GM23248 (cell line): ENCODE measurements at regions not wholly inside any gene's neighbourhood (a gene's known extent, or its start where the extent isn't known, plus 50 kb on each side); places are given as distances from the start of the nearest gene placed in this dataset.

Source experiments
- EZH2 ChIP-seq: fragments of 200-600 bp; sonication (generic); IDR thresholded peaks from 2 replicates; pipeline ENCODE4 v1.6.1; 2018; ENCODE audit warnings: antibody characterized with exemption, mild to moderate bottlenecking; ENCODE audit not compliant: insufficient read depth, poor library complexity, severe bottlenecking
- EZH2phosphoT487 ChIP-seq: fragments of 200-600 bp; sonication (generic); IDR thresholded peaks from 2 replicates; pipeline ENCODE4 v1.6.1; 2018; ENCODE audit warnings: antibody characterized with exemption, moderate library complexity, mild to moderate bottlenecking, low read depth; ENCODE audit not compliant: insufficient read depth

DNA sequence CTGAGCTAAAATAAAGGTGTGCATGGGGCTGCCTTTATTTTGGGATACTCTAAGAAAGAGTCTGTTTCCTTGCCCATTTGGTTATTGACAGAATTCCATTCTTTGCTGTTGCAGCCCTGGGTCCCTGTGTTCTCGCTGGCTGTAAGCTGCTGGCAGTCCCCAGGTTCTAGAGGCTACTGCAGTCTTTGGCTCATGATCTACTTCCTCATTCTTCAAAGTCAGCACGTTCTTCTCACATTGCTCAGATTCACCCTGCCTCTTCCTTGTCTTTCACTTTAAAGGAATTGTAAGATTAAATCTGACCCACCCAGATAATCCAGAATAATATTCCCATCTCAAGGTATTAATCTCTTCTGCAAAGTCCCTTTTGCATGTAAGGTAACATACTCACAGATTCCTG, 620.3 kb downstream of the CCSER2 start:
- TF ChIP-seq EZH2 (no peak), EZH2phosphoT487 (no peak)
